GM10248 (cell line): ENCODE measurements at regions not wholly inside any gene's neighbourhood (a gene's known extent, or its start where the extent isn't known, plus 50 kb on each side); places are given as distances from the start of the nearest gene placed in this dataset.

Experiments used
- CTCF ChIA-PET: fragments of 300-600 bp; sonication (Branson Sonifier 250); formaldehyde crosslinking; extraction: SDS; loops from one replicate; lab custom pipeline; 2021; ENCODE audit warnings: antibody characterized with exemption; lab: Yijun Ruan, JAX
- POLR2A ChIA-PET: fragments of 350-650 bp; sonication (Branson Sonifier 250); formaldehyde crosslinking; extraction: SDS; loops from one replicate; lab custom pipeline; 2020; ENCODE audit warnings: antibody characterized with exemption; lab: Yijun Ruan, JAX
- DNase-seq: peaks from one replicate; pipeline ENCODE4 v3.0.0; 2012; ENCODE audit errors: extremely low spot score
- CTCF ChIP-seq: IDR thresholded peaks from 2 replicates; pipeline ENCODE4 v1.5.1; 2012; ENCODE audit warnings: mild to moderate bottlenecking, low read depth; ENCODE audit errors: extremely low read depth, missing control alignments, control extremely low read depth

- POLR2A ChIA-PET: no interaction called here
- no peak for TF ChIP-seq CTCF
- CTCF ChIA-PET: interaction anchor here (0.9 to 1.0 kb wide), 2 partner anchors 8 to 26 kb away, joined by 3 read pairs; no protein-coding TSS in a partner anchor
- DNase-seq: no peak
Observed at GRCh38 chr5:130801963-130802362, 363.1 kb downstream of the HINT1 start.

- CTCF ChIA-PET: no interaction called here
- POLR2A ChIA-PET: no interaction called here
- DNase-seq: no peak
- no peak for TF ChIP-seq CTCF
Observed at GRCh38 chr5:130799015-130799414, 366.0 kb downstream of the HINT1 start.

- CTCF ChIA-PET: no interaction called here
- no peak for TF ChIP-seq CTCF
Observed at GRCh38 chr5:130797303-130797702, 367.8 kb downstream of the HINT1 start.

GRCh38 chr5:130796902-130797301 is 368.2 kb downstream of the HINT1 start:
- POLR2A ChIA-PET: no interaction called here
- TF ChIP-seq CTCF: no peak
- no peak for DNase-seq
- CTCF ChIA-PET: no interaction called here

More at GRCh38 chr5:130797303-130797702, 367.8 kb downstream of the HINT1 start:
- no peak for DNase-seq
- POLR2A ChIA-PET: no interaction called here

GRCh38 chr5:130796032-130796431 is 369.0 kb downstream of the HINT1 start:
- DNase-seq: no peak
- no peak for TF ChIP-seq CTCF
- CTCF ChIA-PET: no interaction called here
- POLR2A ChIA-PET: no interaction called here

GRCh38 chr5:130795037-130795436 is 370.0 kb downstream of the HINT1 start:
- CTCF ChIA-PET: no interaction called here
- POLR2A ChIA-PET: no interaction called here

More at GRCh38 chr5:130795037-130795436, 370.0 kb downstream of the HINT1 start:
- DNase-seq: no peak
- TF ChIP-seq CTCF: no peak
